HG03442 (cell line): ENCODE measurements at regions not wholly inside any gene's neighbourhood (a gene's known extent, or its start where the extent isn't known, plus 50 kb on each side); places are given as distances from the start of the nearest gene placed in this dataset.
A peak's percentile ranks its signal among the peaks of the same experiment; 100 is the strongest.
"Not testable (repeated sequence)": the region's sequence is repeated elsewhere in the genome, so short reads cannot be mapped to it uniquely, and the experiment has no call there.

Experiments
- ATAC-seq: cut with Tn5 transposase; IDR thresholded peaks from one replicate; pipeline ENCODE4 v1.9.1; 2021; ENCODE audit warnings: mild to moderate bottlenecking, moderate library complexity; ENCODE audit not compliant: unreplicated experiment

GRCh38 chr2:7620255-7620654, 703.0 kb downstream of the RNF144A start:
- ATAC-seq = no peak

- ATAC-seq = no peak
Observed at GRCh38 chr2:7621018-7621814, 704.0 kb downstream of the RNF144A start.

GRCh38 chr2:7625392-7626138, 708.4 kb downstream of the RNF144A start:
- ATAC-seq = peak; percentile 54

- ATAC-seq = no peak
Observed at GRCh38 chr2:7626139-7626537, 708.9 kb downstream of the RNF144A start.

- no peak for ATAC-seq
Observed at GRCh38 chr2:7627583-7627982, 710.4 kb downstream of the RNF144A start.

- no peak for ATAC-seq
Observed at GRCh38 chr2:7632420-7632819, 715.2 kb downstream of the RNF144A start.

- ATAC-seq = no peak
Observed at GRCh38 chr2:7633566-7634153, 716.4 kb downstream of the RNF144A start.

GRCh38 chr2:7634409-7634808, 717.2 kb downstream of the RNF144A start:
- no peak for ATAC-seq

GRCh38 chr2:7639476-7639875, 722.3 kb downstream of the RNF144A start:
- ATAC-seq = no peak

GRCh38 chr2:7641272-7641671, 724.1 kb downstream of the RNF144A start:
- ATAC-seq = not testable (repeated sequence)

- no peak for ATAC-seq
Observed at GRCh38 chr2:7646024-7646423, 728.8 kb downstream of the RNF144A start.

GRCh38 chr2:7646661-7647060, 729.4 kb downstream of the RNF144A start:
- ATAC-seq = no peak

- no peak for ATAC-seq
Observed at GRCh38 chr2:7648221-7648795, 731.1 kb downstream of the RNF144A start.

- no peak for ATAC-seq
Observed at GRCh38 chr2:7649461-7650228, 732.4 kb downstream of the RNF144A start.

- ATAC-seq = no peak
Observed at GRCh38 chr2:7653617-7654016, 736.4 kb downstream of the RNF144A start.

GRCh38 chr2:7655629-7656028, 738.4 kb downstream of the RNF144A start:
- ATAC-seq = no peak

- ATAC-seq = not testable (repeated sequence)
Observed at GRCh38 chr2:7657526-7657925, 740.3 kb downstream of the RNF144A start.

GRCh38 chr2:7658486-7658885, 741.3 kb downstream of the RNF144A start:
- ATAC-seq = no peak

GRCh38 chr2:7660816-7661215, 743.6 kb downstream of the RNF144A start:
- no peak for ATAC-seq

GRCh38 chr2:7661502-7661901, 744.3 kb downstream of the RNF144A start:
- ATAC-seq = no peak

- peak; percentile 60 for ATAC-seq
Observed at GRCh38 chr2:7665880-7666279, 748.7 kb downstream of the RNF144A start.
